Parathyroid adenoma (tissue), 2 donors: ENCODE measurements at regions not wholly inside any gene's neighbourhood (a gene's known extent, or its start where the extent isn't known, plus 50 kb on each side); places are given as distances from the start of the nearest gene placed in this dataset.

ENCODE experiments used
- H2AFZ ChIP-seq: fragments of 300-600 bp; sonication (generic); one replicate; pipeline ENCODE4 v1.7.0; 2017; ENCODE audit warnings: antibody characterized with exemption, mild to moderate bottlenecking
- H3K27ac ChIP-seq: fragments of 300-600 bp; sonication (generic); one replicate; pipeline ENCODE4 v1.7.0; 2017
- H3K27me3 ChIP-seq: fragments of 300-600 bp; sonication (generic); one replicate; pipeline ENCODE4 v1.7.0; 2017; ENCODE audit warnings: low read length; ENCODE audit not compliant: control insufficient read depth, insufficient read depth
- H3K36me3 ChIP-seq: fragments of 300-600 bp; sonication (generic); one replicate; pipeline ENCODE4 v1.7.0; 2017; ENCODE audit warnings: low read length; ENCODE audit not compliant: control insufficient read depth, insufficient read depth
- H3K4me1 ChIP-seq: fragments of 300-600 bp; sonication (generic); one replicate; pipeline ENCODE4 v1.7.0; 2017; ENCODE audit warnings: control low read depth
- H3K4me2 ChIP-seq: fragments of 300-600 bp; sonication (generic); one replicate; pipeline ENCODE4 v1.7.0; 2017; ENCODE audit warnings: low read length
- H3K4me3 ChIP-seq: fragments of 300-600 bp; sonication (generic); one replicate; pipeline ENCODE4 v1.7.0; 2017; ENCODE audit warnings: low read depth, low read length
- H3K79me2 ChIP-seq: fragments of 300-600 bp; sonication (generic); one replicate; pipeline ENCODE4 v1.7.0; 2017; ENCODE audit warnings: control low read depth
- H3K9ac ChIP-seq: fragments of 300-600 bp; sonication (generic); one replicate; pipeline ENCODE4 v1.7.0; 2017; ENCODE audit warnings: mild to moderate bottlenecking
- H3K9me3 ChIP-seq: fragments of 300-600 bp; sonication (generic); one replicate; pipeline ENCODE4 v1.7.0; 2017; ENCODE audit warnings: low read length; ENCODE audit not compliant: control insufficient read depth
- TF ChIP-seq, protein P1 (sequence below): fragments of 300-600 bp; sonication (generic); IDR thresholded peaks from one replicate; pipeline ENCODE4 v1.7.0; 2017; ENCODE audit warnings: antibody characterized with exemption, mild to moderate bottlenecking
- donor health status: primary hyperparathyroidism.

DNA sequence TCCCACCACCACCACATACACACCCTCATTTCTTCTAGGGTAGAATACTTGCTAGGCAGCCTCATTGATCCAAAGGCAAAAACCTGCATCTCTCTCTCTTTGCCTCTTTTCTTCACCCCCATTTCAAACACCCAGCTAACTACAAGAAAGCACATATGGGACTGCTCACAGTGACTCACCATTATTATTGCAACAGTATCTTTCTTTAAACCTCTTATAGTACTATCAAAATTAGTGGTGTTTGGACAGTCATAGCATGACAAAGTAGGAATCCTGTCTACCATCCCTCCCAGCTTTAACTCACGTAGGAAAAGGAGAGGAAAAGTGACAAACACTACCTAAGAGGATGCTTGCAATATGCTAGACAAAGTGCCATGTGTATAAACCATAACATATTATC, 422.5 kb upstream of the CRIM1 start:
- H3K9ac ChIP-seq = no peak overlapping the region
- no peaks in the 10 kb centered on the region for H3K4me1 ChIP-seq
- H3K4me3 ChIP-seq = no peak overlapping the region

DNA sequence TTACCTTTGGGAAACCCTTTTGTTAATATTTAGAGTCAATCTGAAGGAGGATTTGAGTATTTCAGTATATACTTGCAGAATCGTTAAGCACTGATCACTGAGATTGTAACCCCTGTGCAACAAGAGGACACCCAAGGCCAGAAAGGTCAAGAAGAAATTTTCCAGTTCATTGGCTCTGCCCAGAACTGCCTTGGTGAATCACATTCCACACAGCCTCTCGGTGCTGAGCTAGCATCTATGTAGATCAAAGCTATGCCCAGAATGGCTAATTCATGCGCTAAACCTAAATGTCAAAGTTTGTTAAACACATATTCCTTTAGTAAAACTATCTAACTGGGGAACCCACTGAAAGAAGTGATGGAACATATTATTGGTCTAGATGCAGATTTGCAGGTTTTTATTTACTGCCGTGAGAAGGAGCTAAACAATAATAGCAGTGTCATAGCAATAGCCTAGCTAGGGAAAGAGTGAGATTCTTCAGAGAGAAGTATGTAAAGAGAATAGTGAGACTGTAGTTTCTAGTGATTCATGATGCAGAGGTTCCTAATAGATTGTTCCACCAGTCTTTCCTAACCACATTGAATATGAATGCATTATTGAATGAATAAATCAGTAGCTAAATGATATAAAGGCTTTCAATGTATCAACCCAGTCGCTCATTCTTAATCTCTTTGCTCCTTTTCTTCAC, 423.2 kb upstream of the CRIM1 start:
- Histone ChIP-seq H2AFZ (no peak overlapping the region), H3K4me1 (no peaks in the 10 kb centered on the region), H3K27me3 (no peaks in the 10 kb centered on the region), H3K9ac (no peak overlapping the region), H3K4me2 (no peak overlapping the region), H3K27ac (no peak overlapping the region), H3K36me3 (no peaks in the 10 kb centered on the region), H3K79me2 (no peaks in the 10 kb centered on the region), H3K9me3 (no peaks in the 10 kb centered on the region), H3K4me3 (no peak overlapping the region)
- TF ChIP-seq, protein P1, sequence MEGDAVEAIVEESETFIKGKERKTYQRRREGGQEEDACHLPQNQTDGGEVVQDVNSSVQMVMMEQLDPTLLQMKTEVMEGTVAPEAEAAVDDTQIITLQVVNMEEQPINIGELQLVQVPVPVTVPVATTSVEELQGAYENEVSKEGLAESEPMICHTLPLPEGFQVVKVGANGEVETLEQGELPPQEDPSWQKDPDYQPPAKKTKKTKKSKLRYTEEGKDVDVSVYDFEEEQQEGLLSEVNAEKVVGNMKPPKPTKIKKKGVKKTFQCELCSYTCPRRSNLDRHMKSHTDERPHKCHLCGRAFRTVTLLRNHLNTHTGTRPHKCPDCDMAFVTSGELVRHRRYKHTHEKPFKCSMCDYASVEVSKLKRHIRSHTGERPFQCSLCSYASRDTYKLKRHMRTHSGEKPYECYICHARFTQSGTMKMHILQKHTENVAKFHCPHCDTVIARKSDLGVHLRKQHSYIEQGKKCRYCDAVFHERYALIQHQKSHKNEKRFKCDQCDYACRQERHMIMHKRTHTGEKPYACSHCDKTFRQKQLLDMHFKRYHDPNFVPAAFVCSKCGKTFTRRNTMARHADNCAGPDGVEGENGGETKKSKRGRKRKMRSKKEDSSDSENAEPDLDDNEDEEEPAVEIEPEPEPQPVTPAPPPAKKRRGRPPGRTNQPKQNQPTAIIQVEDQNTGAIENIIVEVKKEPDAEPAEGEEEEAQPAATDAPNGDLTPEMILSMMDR = no peak

More for the DNA sequence above, 422.5 kb upstream of the CRIM1 start:
- no peaks in the 10 kb centered on the region for H3K9me3 ChIP-seq
- H3K27ac ChIP-seq = no peak overlapping the region
- no peaks in the 10 kb centered on the region for H3K36me3 ChIP-seq
- no peak overlapping the region for H2AFZ ChIP-seq
- no peak overlapping the region for H3K4me2 ChIP-seq
- no peaks in the 10 kb centered on the region for H3K27me3 ChIP-seq
- no peaks in the 10 kb centered on the region for H3K79me2 ChIP-seq
- TF ChIP-seq, protein P1 = no peak

DNA sequence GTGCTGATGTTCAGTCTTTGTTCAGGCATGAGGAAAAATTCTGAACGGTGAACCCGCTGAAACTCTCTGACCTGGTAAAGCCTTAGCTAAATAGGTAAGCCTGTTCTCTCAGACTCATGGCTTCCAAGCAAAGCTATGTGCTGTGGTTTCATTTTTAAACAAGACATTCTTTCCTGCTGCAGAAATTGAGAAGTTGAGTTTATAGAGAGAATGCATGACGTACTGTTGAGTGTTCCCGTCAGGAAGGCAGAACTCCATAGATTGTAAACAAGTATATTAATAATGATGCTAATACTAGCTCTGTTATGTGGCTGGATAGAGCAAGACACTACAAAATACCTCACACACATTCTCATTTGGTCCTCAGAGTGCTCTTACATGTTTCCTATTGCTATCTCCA, 424.0 kb upstream of the CRIM1 start:
- TF ChIP-seq, protein P1 = no peak
- no peak overlapping the region for H2AFZ ChIP-seq
- no peaks in the 10 kb centered on the region for H3K36me3 ChIP-seq
- no peaks in the 10 kb centered on the region for H3K9me3 ChIP-seq
- no peaks in the 10 kb centered on the region for H3K79me2 ChIP-seq
- no peak overlapping the region for H3K9ac ChIP-seq
- H3K4me1 ChIP-seq = no peaks in the 10 kb centered on the region
- no peak overlapping the region for H3K27ac ChIP-seq
- H3K27me3 ChIP-seq = no peaks in the 10 kb centered on the region
- no peak overlapping the region for H3K4me3 ChIP-seq
- no peak overlapping the region for H3K4me2 ChIP-seq

DNA sequence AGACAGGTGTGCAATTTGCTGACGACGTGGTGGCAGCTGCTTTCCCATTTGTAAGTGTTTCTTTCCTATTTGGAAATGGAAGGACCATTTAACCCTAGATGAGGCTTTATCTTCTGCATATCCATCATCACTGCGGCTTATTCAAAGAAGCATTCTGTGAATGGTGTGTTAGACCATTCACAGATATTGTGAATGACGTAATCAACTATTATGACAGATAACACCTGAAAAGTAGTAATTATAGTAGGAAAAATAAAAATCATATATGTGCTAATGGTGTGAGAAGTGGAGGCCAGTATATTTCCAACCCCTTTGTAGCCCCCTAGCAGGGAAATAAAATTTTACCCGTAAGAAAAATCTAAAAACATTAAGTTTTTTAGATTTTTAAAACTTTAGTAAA, 424.5 kb upstream of the CRIM1 start:
- no peak overlapping the region for H3K4me2 ChIP-seq
- no peak overlapping the region for H2AFZ ChIP-seq
- no peak overlapping the region for H3K9ac ChIP-seq
- no peak overlapping the region for H3K27ac ChIP-seq
- H3K36me3 ChIP-seq = no peaks in the 10 kb centered on the region
- no peaks in the 10 kb centered on the region for H3K27me3 ChIP-seq
- no peaks in the 10 kb centered on the region for H3K4me1 ChIP-seq
- H3K4me3 ChIP-seq = no peak overlapping the region
- H3K9me3 ChIP-seq = no peaks in the 10 kb centered on the region
- TF ChIP-seq, protein P1 = no peak
- no peaks in the 10 kb centered on the region for H3K79me2 ChIP-seq

DNA sequence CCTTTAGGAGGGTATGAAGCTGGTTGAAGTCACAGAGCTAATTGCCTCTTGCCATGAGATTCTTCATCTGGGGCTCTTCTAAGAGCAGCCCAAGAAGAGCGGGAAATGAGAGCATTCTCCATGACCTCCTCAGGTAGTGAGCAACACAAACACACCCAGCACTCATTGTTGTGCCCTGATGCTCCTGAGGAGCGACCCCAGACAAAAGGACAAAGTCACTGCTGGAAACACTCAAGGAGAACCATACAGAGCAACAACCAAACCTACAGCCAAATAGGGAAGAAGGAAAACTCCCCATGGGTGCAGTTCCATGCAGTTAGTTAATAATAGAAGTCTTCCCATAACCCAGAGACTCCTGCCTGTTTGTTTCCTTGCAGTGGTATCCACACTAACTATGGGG, 426.0 kb upstream of the CRIM1 start:
- Histone ChIP-seq H3K79me2 (no peaks in the 10 kb centered on the region), H3K9ac (no peak overlapping the region), H3K36me3 (no peaks in the 10 kb centered on the region), H3K4me2 (no peak overlapping the region), H3K9me3 (no peaks in the 10 kb centered on the region), H2AFZ (no peak overlapping the region), H3K27ac (no peak overlapping the region), H3K4me3 (no peak overlapping the region), H3K27me3 (no peaks in the 10 kb centered on the region), H3K4me1 (no peaks in the 10 kb centered on the region)
- TF ChIP-seq, protein P1 = no peak
